ENCODE measurements at regions not wholly inside any gene's neighbourhood (a gene's known extent, or its start where the extent isn't known, plus 50 kb on each side); places are given as distances from the start of the nearest gene placed in this dataset.
"Not testable (repeated sequence)": the region's sequence is repeated elsewhere in the genome, so short reads cannot be mapped to it uniquely, and the experiment has no call there.

DNA sequence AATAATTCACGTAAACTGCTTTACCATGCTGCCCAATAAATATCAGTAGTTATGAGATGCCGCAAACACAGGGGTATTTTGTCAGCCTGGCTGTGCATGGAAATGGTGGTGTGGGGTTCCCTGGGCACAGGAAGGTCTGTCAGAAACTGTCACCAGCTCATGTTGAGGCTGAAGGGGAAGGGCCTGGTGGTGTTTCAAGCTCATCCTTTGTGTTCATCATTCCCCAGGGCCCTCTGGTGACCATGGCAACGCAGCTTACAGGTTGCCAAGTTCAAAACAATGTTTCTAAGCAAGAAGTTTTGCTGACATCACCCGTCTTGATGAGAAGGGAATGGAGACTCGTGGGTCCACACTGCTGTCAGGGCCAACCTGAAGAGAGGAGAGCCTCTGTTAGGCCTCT is 348.9 kb upstream of the C16orf82 start:
- DNase-seq (ENCODE audit: low spot score) = peak; percentile 18

DNA sequence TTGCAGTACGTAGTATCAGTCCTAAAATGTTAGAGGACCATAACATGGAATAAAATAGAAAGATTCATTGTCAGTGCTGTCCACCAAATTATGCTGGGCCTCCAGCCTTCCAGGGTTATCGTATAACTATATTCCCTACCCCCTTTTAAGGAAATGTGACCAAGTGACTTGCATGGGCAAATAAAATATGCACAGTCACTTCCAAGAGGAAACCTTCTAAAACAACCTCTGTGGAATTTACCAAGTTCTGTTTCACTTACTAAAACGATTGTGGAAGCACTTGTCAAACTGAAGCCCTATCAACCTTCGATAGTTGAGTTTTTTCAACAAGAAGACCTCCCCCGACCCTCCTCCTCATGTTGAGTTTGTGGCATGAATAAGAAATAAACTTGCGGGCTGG is 345.4 kb upstream of the C16orf82 start:
- DNase-seq (ENCODE audit: low spot score) = no peak

DNA sequence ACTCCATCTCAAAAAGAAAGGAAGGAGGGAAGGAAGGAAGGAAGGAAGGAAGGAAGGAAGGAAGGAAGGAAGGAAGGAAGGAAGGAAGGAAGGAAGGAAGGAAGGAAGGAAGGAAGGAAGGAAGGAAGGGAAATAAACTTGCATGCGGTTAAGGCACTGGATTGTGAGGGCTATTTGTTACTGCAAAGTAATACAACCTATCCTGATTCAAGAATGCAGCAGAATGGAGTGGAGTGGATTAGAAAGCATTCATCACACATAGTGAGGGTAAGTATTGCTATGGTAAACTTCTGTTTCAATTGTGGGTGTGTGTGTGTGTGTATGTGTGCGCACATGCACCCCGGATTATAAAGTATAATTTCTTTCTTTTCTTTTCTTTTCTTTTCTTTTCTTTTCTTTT is 344.8 kb upstream of the C16orf82 start:
- DNase-seq (ENCODE audit: low spot score) = not testable (repeated sequence)

DNA sequence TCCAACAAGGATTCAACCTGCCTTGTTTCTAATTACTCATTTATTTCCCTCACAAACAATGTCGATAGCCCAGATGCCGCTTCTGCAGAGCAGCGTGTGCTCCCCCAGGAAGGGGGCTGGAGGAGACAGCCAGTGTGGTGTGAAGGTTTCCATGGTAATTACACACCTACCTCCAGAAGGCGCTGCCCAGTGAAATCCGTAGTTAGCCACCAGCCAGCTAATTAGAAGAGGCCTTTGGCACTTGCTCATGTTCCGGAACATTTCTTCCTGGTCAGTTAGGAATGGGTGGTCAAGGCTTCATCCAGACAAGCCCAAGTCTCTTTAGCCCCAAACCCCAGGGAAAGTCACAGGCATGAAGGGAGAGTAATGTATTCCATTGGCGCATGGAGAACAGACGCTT is 342.5 kb upstream of the C16orf82 start:
- DNase-seq (ENCODE audit: low spot score) = no peak

DNA sequence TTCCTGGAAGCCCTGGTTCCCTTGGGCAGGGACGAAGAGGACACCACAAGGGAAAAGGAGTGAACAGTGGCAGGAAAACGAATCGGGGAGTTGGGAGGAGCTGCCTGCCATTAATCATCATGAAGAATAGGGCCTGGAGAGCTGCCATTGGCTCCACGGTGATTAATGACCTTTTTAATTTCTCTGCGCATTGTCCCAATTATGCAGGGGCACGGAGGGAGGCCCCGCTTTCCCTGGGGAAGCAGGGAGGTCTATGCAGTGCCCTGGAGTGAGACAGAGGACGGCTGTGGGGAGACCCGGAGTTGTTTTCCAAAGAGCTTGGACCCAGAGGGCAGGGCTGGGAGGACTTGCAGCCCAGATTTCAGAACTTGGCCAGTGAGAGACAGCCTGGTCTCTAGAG is 338.9 kb upstream of the C16orf82 start:
- no peak for DNase-seq (ENCODE audit: low spot score)

DNA sequence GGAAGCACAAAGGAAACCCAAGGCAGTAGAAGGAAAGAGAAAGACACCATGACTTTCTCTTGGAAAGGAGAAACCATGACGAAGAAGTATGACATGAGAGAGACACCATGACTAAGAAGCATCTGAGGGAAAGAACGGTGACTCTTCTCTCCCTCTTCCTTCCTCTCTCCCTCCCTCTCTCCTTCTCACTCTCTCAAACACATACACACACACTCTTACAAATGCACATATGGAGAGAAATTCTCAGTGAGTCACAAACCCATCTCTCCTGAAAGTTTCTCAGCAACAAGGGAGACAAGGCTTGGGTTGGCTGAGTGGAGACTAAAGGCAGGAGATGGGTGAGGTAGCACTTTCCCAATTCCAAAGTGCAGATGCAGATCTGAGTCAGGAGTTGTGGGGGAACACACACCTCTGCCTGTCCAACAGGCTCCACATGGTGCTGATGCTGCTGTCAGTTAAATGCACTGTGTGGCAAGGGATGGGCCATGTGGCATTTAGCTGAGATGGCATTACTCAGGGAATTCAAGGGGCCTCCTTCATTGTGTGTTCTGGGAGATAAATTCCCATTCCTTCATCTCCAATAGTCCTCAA is 336.7 kb upstream of the C16orf82 start:
- DNase-seq (ENCODE audit: low spot score) = no peak

DNA sequence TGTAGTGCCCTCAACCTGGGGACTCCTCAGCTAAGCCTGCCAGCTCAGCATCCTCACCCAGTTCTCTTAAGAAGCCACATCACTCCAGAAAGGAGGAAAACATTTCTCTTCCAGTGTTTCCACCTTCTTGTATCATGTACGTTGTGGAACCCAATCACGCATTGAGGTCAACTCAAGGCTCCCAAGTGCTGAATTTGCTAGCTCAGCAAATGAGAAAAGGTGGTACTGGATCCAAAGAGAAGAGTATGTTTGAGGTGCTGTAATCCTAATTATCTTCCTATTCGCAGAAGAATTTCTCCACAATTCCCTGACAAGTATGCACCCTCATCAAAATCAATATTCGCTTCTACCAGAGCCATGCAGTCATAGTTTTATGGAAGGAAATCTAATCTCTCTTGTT is 335.0 kb upstream of the C16orf82 start:
- DNase-seq (ENCODE audit: low spot score) = no peak

DNA sequence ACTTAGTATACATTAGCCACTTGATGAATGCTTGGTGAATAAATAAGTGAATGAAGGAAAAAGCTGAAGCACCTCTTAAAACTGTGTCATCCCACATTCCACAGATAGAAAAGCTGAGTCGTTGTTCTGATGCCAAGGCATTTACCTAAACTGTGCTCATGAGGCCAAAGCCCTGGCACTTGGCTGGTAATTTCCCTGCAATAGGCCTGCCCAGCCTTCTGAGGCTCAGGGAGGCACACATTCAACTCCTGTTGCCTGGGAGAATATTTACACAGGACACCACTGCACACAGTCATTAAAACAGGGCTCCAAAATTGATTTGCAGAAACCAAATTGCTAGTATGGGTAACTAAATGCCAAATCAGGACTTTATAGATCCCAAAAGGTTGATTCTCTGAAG is 333.0 kb upstream of the C16orf82 start:
- DNase-seq (ENCODE audit: low spot score) = no peak

DNA sequence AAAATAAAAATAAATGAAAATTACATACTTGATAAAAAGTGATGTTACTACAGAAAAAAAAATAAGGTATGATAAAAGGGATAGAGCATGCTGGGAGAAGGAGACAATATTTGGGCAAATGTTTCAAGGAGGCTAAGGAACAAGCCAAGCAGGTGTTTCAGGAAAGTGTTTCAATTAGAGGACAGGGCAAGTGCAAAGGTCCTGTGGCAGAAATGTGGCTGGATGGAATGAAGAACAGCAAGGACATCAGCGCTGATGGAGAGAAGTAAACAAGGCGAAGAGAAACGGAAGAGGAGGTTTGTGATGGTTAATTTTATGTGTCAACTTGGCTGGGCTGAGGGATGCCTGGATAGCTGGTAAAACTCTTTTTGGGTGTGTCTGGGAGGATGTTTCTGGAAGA is 331.2 kb upstream of the C16orf82 start:
- no peak for DNase-seq (ENCODE audit: low spot score)

DNA sequence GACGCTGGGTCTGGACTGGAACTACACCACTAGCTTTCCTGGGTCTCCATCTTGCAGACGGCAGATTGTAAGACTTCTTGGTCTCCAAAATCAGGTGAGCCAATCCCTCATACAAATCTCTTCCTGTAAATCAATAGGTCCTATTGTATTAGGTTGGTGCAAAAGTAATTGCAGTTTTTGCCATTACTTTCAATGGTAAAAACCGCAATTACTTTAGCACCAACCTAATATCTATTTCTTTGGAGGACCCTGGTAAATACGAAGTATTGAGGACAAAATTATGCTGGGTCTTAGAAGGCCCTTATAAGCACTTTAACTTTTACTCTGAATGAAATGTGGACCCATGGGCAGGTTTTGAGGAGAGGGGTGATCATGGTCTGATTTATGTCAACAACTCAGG is 330.6 kb upstream of the C16orf82 start:
- DNase-seq (ENCODE audit: low spot score) = no peak

DNA sequence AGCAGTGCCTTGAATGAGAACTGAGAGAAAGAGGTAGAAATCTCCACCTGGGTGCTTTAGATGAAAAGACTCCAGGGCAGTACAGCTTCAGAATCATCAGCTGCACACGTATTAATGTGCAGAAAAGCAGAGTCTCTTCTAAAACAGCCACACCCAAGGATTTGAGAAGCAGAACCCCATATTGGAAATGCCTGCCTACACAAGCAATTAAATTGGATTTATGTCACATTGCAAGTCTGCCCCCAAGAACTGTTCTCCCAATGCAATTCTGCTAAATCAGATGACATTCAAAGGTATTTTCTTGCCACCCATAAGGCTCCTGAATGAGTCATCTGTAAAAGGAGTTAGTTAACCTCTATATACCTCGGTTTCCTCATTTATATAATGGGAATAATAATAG is 326.0 kb upstream of the C16orf82 start:
- DNase-seq (ENCODE audit: low spot score) = no peak

DNA sequence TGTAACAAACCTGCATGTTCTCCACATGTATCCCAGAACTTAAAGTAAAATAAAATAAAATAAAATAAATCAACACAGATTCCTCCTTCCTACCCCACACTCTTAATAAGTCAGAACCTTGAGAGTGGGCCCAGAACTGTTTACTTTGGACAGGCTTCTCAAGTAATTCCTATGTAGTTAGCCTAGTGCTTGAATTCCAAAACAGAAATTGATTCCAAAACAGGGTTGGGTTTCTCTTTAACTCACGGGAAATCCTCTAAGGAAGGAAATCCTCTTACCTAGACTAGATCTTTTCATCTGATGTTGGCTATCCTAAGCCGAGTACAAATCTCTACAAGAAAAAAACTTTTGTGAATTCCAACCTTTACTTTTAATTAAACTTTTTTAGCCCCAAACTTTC is 324.7 kb upstream of the C16orf82 start:
- no peak for DNase-seq (ENCODE audit: low spot score)

DNA sequence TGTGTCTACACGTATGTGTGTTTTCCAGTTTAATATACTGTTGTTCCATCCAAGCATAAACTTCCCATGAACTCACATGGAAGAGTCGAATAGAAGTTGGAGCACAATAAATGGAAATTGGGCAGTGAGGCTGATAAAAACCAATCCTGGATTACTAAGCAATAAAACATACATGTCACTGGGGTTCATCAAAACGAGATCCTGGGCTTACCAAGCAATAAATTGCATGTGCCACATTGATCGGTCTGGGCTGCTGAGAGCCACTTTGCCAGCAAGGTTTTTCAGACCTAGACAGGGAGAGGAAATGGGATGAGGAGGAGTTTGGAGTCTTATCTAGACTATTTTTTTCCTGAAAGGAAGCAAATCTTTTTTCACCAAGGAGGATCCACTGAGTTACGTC is 322.3 kb upstream of the C16orf82 start:
- no peak for DNase-seq (ENCODE audit: low spot score)

DNA sequence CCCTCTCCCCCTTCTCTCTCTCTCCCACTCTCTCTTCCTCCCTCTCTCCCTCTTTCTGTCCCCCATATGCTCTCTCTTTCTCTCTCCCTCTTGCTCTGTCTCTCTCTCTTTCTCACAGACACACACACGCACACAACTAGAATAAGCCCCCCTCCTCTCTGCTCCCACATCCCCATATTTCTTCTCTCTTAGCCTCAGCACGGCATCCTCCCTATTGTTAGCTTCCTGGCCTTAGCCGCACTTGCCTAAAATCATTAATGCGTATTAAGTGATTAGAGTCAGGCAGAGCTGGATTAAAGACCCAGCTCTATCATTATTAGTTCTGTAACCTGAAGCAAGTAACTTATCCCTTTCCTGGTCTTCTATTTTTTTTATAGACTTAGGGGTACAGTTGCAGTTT is 319.0 kb upstream of the C16orf82 start:
- no peak for DNase-seq (ENCODE audit: low spot score)

DNA sequence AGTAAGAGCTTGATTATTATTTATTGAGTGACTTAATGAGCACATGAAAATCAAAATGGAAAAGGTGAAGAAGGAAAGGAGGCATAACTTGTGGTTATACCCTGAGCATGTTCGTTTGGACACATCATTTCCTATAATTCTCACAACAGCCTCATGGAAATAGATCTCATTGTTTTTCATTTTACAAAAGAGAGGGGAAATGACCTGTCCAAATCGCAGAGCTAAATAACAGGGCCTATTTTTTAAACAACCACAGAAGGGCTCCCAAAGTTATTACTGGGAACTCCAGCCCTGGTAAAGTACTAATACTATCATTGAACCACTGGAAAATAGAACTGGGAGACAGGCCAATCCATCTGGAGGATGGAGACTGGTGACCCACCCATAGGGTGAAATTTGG is 317.7 kb upstream of the C16orf82 start:
- DNase-seq (ENCODE audit: low spot score) = no peak

DNA sequence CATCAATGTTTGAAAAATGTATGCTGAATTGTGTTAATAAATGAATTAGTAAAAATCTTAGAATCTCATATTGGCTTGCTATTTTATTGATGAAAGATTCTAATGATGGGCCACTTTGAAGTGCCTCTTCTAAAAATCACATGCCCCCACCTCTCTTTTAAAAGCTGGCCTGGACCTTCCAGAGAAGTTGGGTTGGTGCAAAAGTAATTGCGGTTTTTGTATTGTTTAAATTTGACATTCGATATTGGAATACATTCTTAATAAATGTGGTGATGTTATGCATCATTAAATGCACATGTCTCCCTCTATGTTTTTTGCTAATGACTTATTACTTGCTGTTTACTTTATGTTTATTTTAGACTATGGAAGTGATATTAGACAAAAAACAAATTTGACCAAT is 314.6 kb upstream of the C16orf82 start:
- DNase-seq (ENCODE audit: low spot score) = no peak

DNA sequence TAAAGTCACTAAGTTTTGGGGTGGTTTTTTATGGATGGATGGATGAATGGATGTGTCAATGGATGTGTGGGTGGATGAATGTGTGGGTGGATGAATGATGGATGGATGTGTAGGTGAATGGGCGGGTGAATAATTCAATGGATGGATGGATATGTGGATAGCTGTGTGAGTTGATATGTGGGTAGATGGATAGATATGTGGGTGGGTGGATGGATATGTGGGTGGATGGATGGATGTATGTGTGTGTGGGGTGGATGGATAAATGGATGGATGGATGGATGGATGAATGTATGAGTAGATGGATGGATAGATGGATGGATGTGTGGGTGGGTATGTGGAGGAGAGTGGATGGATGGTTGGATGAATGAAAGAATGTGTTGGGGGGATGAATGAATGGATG is 310.1 kb upstream of the C16orf82 start:
- DNase-seq (ENCODE audit: low spot score) = no peak

DNA sequence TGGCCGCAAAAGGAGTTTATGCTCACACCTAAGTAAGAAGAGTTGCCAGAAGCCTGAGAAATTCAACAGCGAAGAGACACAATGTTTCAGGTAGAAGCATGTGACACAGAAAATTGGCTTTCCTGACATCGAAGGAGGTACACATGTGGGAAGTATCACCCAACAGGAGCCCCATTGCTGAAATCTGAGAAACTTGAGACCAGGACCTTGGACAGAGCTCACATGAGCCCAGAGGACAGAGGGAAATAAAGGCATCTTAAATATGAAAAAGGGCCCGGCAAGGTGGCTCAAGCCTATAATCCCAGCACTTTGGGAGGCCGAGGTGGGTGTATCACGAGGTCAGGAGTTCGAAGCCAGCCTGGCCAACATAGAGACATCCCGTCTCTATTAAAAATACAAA is 304.1 kb upstream of the C16orf82 start:
- DNase-seq (ENCODE audit: low spot score) = no peak

DNA sequence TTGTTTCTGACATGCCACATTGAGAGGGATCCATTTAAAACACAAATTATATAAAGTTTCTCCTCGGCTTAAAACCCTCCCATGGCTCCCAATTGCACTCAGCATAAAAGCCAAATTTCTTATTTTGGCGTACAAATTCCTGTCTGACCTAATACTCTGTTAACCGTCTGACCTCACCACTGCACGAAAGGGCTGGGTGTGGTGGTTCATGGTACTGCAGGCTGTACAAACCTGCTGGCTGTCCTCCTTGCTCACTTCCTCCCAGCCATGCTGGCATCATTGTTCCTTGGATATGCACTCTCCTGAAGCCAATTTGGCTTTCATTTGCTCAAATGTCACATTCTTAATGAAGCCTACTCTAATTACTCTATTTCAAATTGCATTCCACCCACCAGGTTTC is 301.6 kb upstream of the C16orf82 start:
- no peak for DNase-seq (ENCODE audit: low spot score)

DNA sequence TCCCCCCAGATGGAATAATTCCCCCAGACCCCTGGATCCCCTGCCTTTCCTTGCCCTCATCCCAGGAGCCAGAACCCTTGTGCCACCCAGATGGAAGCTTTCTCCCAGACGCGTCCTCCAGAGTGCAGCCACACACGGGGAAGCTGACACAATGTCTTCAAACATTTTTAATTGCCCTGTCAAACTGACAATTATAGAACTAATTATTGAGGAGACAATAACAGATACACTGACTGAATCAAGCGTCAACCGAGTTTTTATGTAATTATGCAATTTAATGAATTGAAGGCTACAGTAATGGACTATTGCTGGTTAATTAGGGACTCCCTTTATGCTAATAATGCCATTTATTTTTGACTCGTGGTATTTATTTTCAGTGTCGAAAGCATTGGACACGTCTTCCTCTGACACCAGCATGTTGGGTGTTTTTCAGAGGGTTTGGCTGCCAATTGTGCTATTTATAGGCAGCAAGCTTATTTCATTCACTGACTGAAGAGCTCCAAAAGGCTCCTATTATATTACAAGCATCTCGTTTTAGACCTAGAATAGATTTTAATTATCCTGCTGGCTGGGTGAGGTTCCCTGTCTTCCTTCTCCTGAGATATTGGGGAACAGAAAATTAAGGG is 298.2 kb upstream of the C16orf82 start:
- peak; percentile 24 for DNase-seq (ENCODE audit: low spot score)

DNA sequence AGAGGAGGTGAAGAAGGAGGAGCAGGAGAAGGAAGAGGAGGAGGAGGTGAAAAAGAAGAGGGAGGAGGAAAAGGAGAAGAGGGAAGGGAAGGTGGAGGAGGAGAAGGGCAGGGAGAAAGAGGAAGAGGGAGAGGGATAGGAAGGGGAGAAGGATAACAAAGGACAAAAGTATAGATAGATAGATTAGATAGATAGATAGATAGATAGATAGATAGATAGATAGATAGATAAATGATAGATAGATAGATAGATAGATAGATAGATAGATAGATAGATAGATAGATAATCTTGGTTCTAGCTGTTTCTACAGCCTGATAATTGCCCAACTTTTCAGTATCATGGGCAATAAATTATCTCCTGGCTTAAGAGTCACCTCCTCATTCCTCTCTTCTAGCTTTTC is 296.2 kb upstream of the C16orf82 start:
- DNase-seq (ENCODE audit: low spot score) = no peak

DNA sequence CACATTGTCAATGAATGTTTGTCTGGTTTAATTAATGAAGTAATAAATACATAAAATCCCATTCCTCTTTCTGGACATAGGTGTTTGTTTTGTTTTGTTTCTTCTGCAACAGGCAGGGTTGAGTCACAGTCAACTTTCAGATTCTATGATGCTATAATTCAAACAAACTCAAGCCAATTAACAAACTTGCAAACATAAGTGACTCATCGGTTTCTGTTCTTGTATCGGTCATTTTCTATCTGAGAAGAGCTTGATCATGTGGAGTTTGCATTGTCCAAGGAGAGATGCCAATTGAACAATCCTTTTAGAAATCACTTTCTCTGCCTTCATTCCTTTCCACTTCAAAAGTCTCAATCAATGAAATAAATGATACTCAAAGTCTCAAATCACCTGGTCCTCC is 294.2 kb upstream of the C16orf82 start:
- no peak for DNase-seq (ENCODE audit: low spot score)

DNA sequence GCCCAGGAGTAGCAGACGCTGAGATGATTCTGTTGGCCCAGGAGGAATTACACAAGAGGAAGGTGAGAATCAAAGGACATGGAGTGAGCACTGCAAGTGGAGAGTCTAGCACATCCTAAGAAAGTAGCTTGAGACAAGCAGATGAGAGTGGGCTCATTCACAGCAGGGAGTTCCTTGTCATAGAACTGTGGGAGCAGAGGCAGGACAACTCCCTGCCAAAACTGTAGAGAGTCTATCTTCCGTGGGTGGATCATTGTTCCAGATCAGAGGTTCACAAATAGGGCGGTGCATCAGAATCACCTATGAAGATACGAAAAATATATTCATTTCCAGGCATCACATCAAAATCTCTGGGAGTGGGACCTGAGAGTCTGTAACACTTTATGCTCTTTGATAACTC is 288.9 kb upstream of the C16orf82 start:
- no peak for DNase-seq (ENCODE audit: low spot score)

DNA sequence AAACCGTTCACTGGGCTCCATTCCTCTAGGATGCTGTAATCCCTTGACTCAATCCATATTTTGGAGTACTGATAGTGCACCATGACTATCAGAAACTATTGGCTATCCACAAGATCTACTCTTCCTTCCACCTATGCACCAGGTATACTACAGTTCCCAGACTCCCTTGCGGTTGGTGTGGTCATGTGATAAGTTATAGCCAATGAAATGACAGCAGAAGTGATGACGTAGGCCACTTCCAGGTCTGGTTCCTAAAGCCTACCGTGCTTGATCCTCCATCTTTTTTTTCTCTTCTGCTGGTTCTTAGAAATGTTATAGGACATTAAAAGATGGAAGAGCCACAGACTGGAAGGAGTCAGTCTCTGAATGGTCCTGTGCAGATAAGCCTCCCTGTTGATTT is 278.8 kb upstream of the C16orf82 start:
- no peak for DNase-seq (ENCODE audit: low spot score)

DNA sequence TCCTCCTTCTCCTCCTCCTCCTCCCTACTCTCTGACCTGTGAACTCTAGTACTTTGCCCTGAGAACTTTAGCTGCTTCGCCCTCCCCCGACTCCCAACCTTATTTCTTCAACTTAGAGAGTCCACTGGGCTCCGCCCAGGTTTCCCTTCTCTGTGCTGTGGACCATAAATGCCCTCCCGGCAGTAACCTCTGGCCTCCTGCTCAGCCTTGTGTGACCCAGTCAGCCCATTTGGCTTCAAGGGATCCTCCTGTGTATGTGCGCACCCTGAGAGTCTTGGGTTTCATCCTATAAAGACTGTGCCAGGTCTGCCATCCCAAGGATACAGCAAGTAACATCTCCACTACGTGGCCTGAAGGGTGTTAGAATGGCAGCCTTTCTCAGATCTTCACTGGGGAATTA is 275.6 kb upstream of the C16orf82 start:
- no peak for DNase-seq (ENCODE audit: low spot score)

Data from Ammon's horn (tissue), 1 donor.